Dermis microvascular lymphatic vessel endothelial cell (primary cell): ENCODE measurements at regions not wholly inside any gene's neighbourhood (a gene's known extent, or its start where the extent isn't known, plus 50 kb on each side); places are given as distances from the start of the nearest gene placed in this dataset.
"Not testable (repeated sequence)": the region's sequence is repeated elsewhere in the genome, so short reads cannot be mapped to it uniquely, and the experiment has no call there.

ENCODE experiments used
- DNase-seq, 2 donors: peaks; one replicate each; pipeline versions ENCODE4 v3.0.0 to v3.0.0-alpha.2; 2010; ENCODE audit warnings: low read depth in 2 of 2

DNA sequence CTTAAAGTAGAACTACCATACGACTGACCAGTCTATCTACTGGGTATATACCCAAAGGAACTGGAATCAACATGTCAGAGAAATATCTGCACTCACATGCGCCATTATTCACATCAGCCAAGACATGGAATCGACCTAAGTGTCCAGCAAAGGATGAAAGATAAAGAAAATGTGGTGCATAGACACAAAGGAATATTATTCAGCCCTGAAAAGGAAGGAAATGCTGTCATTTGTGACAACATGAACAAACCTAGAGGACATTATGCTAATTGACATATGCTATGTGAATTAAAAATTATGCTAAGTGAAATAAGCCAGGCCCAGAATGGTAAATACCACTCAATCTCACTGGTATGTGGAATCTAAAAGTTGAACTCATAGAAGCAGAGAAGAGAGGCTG lies 123.7 kb downstream of the KLF6 start:
- DNase-seq: no peak

- DNase-seq: no peak
Measured at GRCh38 chr10:3660753-3661152, 124.3 kb downstream of the KLF6 start.

DNA sequence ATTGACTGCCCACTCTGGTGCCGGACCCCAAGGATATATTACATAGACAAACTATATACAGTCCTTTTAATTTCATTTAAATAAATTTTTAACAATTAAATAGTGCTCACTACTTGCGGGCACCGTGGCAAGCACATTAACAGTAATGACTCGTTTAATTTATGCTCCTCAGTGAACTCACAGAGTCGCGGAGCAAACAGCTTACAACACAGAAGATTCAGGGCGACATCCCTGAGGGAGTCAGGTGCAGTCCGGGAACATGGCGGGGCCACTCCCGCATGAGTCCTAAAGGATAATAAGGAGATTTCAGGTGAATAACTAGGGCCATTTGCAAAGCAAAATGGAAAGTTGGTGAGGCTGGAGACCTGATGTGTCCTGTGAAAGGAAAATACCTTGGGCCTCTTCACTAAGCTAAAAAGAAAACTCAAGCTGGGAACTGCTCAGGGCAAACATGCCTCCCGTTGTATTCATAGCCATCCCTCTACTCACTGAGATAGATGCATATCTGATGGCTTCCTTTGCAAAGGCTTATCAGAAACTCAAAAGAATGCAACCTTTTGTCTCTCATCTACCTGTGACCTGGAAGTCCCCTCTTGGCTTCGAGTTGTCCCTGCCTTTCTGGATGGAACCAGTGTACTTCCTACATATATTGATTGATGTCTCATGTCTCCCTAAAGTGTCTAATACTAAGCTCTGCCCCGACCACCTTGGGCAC lies 125.6 kb downstream of the KLF6 start:
- DNase-seq: no peak

DNA sequence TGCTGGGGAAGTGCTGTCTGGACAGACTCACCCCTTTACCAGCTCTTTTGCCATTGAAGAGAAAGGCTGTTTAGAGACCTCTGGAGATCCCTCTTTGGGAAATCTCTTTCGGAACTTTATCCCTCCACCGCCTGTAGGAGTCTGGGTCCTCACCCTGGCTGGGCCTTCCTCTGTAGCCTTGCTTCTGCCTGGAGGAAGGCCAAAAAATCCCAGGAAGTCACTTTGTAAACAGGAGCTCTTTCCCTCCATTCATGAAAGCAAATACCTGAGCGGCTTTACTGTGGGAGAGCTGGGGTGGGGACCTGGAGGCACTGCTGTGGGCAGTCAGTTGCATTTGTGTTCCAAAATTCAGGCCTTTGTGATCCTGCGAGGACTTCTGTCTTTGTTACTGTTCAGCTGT lies 126.2 kb downstream of the KLF6 start:
- no peak for DNase-seq

DNA sequence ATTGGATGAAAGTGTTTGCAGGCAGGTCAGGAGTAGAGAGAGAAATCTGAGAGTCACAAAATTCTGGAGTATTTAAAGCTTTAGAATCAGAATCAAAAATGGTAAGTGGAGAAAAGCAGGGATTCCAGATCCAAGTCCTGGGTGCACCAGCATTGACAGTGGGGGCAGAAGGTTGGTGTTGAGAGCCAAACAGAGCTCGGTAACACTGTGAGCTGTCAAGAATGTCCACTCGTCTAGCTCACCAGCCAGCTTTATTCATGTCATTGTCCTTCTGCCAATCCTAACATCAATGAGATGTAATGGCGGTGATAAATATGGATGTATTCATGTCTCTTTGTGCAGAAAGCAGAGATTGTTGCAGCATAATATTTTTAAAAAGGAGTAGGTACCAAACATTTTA lies 128.8 kb downstream of the KLF6 start:
- DNase-seq: no peak

DNA sequence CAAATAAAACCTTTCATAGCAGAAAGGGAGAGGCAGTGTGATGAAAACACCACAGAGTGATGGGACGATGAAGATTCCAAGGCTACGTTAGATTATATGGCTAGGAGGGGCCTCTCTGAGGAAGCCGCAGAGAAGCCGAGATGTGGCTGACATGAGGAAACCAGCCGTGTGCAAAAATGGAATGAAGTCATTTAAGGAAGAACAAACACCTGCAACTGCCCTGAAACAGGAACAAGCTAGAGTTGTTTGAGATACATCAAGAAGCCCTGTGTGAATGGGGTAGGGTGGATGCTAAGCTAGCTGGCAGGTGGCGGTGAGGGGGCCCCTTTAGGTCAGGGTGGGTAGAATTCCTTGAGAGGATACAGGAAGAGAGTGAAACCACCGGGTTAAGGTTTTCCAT lies 129.5 kb downstream of the KLF6 start:
- DNase-seq: no peak

- DNase-seq: no peak
Measured at GRCh38 chr10:3654980-3655379, 130.0 kb downstream of the KLF6 start.

GRCh38 chr10:3654496-3654895 lies 130.5 kb downstream of the KLF6 start:
- DNase-seq: peak in 1 of 2 donors; percentile 13

GRCh38 chr10:3653303-3653702 lies 131.7 kb downstream of the KLF6 start:
- DNase-seq: not testable (repeated sequence)

DNA sequence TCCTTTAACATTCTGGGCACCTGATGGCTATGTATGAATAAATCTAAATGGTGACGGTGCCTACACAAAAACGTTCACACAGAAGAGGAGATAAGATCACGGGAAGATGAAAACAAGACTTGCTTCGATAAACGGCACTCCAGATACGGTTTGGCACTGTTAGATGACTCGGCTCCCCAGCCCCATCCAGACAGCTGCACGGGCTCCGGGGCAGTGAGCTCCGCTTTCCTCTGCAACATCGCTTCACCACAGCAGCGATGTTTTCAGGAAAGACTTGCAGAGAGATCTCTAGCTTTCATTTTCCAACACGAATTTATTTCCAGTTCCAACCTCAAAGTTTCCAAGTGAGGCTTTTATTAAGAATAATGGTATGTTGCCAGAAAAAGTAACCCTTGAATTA lies 132.1 kb downstream of the KLF6 start:
- DNase-seq: no peak

DNA sequence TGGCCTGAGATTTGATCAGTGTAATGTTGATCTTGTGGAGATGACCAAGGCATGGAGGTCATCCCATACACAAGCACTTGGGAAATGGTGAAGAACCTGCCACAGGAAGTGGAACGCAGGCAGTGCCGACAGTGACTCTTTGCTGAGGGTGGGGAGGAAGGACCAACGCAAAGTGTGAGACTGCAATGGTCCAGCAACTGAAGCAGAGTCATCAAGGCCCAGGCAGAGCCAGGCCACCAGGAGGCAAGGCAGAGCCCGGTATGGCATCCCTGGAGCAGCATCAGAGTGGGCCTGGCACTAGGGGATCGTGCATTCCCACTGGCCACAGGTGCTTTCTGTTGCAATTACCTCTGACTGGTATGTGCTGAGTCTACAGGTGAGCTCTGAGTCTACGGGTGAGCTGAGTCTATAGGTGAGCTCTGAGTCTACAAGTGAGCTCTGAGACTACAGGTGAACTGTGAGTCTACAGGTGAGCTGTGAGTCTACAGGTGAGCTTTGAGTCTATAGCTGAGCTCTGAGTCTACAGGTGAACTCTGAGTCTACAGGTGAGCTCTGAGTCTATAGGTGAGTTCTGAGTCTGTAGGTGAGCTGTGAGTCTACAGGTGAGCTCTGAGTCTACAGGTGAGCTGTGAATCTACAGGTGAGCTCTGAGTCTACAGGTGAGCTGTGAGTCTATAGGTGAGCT lies 132.9 kb downstream of the KLF6 start:
- no peak for DNase-seq

- DNase-seq: no peak
Measured at GRCh38 chr10:3648576-3648975, 136.4 kb downstream of the KLF6 start.

- no peak for DNase-seq
Measured at GRCh38 chr10:3648170-3648569, 136.8 kb downstream of the KLF6 start.

GRCh38 chr10:3647074-3647473 lies 137.9 kb downstream of the KLF6 start:
- no peak for DNase-seq

DNA sequence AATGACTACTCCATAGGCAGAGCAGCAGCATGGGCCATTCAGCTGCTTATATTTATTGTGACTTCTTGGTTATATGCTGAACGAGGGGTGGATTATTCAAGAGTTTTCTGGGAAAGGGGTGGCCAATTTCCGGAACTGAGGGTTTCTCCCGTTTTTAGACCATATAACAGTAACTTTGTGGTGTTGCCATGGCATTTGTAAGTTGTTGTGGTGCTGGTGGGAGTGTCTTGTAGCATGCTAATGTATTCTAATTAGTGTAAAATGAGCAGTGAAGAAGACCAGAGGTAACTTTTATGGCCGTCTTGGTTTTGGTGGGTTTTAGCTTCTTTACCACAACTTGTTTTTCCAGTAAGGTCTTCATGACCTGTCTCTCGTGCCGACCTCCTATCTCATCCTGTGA lies 139.6 kb downstream of the KLF6 start:
- no peak for DNase-seq

- no peak for DNase-seq
Measured at GRCh38 chr10:3640816-3641215, 144.2 kb downstream of the KLF6 start.

DNA sequence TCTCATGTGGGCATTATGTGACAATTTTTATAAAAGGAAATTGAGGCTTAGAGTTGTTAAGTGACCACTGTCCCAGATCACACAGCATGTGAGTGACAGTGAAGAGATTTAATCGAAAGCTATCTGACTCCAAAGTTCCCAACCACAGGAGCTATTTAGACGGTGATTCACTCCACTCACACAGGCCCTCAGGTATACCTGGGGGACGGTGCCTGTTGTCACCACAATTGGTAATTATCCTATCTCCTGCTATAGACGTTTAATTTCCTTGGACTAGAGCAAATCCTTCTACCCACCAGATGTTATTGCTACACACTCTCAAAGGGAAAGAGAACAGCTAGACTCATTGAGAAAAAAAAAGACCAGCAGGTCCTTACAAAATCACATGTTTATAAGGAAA lies 145.5 kb downstream of the KLF6 start:
- no peak for DNase-seq

DNA sequence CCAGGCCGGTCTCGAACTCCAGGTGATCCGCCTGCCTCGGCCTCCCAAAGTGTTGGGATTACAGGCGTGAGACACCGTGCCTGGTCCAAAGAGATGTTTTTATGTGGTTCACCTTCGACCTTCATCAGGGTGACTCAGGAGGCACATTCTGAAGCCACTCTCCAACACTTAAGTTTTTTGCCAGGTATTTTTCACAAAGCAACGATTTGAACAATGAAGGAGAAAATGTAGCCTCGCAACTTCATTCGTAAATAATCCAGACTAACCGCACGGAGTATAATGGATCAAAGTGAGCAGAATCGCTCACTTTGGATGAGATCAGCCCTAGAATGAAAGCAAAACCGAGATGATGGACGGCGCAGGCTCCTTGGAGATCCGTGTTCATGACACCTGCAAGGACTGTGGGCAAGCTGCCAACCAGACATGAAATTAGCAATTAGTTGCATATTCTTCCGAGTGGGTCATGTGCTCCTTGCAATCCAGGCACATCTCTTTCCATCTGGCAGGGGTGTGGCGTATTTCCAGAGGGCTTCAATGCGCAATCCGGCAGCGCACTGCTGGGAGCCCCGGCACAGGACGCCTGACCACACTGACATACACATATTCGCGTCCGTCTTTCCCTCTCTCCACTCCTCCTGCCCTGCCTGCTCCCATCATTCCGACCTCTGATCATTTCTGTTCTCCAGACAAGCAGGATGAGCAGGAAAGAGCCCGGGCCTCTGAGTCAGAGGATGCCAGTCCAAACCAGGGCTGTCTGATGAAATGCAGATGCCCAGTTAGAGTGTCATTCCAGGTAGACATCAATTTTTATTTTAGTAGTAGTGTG lies 148.4 kb downstream of the KLF6 start:
- no peak for DNase-seq

DNA sequence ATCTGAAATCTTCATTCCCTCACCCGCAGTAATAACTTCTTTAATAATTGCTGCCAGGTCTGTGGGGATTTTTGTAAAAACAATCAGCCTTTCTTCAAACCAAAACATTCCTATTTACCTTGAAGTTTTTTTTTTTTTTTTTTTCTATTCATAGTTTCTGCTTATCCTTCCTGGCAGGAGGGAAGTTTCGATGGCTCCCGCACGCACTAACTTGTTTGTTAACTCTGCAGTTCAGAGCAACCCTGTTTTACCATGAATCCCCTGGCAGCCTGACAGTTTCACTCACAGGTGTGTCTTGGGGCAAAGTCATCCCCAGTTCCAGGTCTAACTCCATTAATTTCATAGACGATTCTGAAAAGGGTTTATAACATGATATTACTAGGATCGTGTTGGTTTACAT lies 149.3 kb downstream of the KLF6 start:
- peak in 1 of 2 donors; percentile 29 for DNase-seq

DNA sequence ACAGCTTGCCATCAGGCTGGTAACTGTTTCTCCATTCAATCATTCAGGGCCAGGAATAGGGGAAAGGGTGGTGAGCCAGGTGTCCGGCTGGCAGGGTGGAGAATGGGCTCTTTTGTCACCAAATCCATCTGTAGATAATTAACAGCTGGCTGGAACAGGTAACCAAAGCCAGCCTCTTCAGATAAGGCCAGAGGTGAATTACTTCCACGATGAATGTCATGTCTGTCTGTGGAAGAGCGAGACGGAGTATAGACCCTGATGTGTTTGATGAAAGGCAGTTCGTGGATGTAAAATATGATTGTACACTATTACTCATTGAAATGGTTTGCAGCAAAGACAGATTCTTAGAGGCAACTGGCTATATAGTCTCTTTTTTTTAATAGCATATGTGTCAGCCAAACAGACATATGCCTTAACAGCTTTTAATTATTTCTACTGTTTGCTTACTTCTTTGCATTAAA lies 149.8 kb downstream of the KLF6 start:
- no peak for DNase-seq

DNA sequence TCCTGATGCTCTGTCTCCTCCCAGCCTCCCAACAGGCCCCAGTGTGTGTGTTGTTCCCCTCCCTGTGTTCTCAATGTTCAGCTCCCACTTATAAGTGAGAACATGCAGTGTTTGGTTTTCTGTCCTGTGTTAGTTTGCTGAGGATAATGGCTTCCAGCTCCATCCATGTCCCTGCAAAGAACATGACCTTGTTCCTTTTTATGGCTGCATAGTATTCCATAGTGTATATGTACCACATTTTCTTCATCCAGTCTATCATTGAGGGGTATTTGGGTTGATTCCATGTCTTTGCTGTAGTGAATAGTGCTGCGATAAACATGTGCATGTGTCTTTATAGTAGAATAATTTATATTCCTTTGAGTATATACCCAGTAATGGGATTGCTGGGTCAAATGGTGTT lies 150.4 kb downstream of the KLF6 start:
- not testable (repeated sequence) for DNase-seq

DNA sequence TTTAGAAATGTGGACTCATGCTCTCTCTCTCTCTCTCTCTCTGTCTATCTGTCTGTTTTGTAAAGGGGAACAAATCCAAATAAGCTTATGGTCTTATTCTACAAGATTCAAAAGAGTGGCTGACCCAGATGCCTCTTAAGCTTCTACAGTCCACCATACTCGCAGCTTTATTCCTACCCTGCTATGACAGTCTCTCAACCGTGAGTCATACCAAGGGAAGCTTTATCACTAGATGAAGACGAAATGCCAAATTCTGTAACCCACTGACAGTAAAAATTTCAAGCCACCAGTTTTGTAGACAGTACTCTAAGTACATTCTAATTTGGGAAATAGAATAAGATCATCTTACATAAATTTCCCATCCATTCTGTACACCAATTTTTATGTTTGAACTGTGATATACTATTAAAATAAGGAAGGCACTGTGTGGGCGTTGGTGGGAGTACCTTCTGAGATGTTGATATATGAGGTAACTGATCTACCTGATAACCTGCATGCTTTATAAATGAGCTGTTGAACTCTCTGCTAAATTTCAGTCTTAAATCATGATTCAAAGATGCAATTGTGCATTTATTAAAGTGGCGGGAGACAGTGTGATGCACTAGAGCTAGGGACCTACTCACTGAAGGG lies 153.2 kb downstream of the KLF6 start:
- DNase-seq: no peak
